RPMI7951 (cell line): ENCODE measurements at regions not wholly inside any gene's neighbourhood (a gene's known extent, or its start where the extent isn't known, plus 50 kb on each side); places are given as distances from the start of the nearest gene placed in this dataset.
A peak's percentile ranks its signal among the peaks of the same experiment; 100 is the strongest.
"Not testable (repeated sequence)": the region's sequence is repeated elsewhere in the genome, so short reads cannot be mapped to it uniquely, and the experiment has no call there.

Source experiments
- DNase-seq: peaks from one replicate; pipeline ENCODE4 v3.0.0-alpha.2; 2012; ENCODE audit warnings: low read depth

- no peak for DNase-seq
Measured at GRCh38 chr9:744790-745484, 96.6 kb upstream of the DMRT1 start.

- no peak for DNase-seq
Measured at GRCh38 chr9:745761-746380, 95.6 kb upstream of the DMRT1 start.

GRCh38 chr9:746661-747434 is 94.6 kb upstream of the DMRT1 start:
- DNase-seq = no peak

GRCh38 chr9:747567-747966 is 93.9 kb upstream of the DMRT1 start:
- no peak for DNase-seq

- DNase-seq = no peak
Measured at GRCh38 chr9:748861-749497, 92.5 kb upstream of the DMRT1 start.

- peak; percentile 66 for DNase-seq
Measured at GRCh38 chr9:749716-750115, 91.8 kb upstream of the DMRT1 start.

- no peak for DNase-seq
Measured at GRCh38 chr9:750249-750967, 91.1 kb upstream of the DMRT1 start.

GRCh38 chr9:751137-752051 is 90.1 kb upstream of the DMRT1 start:
- DNase-seq = peak; percentile 78

- DNase-seq = peak; percentile 86
Measured at GRCh38 chr9:752201-752600, 89.3 kb upstream of the DMRT1 start.

- DNase-seq = peak; percentile 85
Measured at GRCh38 chr9:752681-753200, 88.8 kb upstream of the DMRT1 start.

GRCh38 chr9:753734-754133 is 87.8 kb upstream of the DMRT1 start:
- DNase-seq = not testable (repeated sequence)

GRCh38 chr9:754150-754931 is 87.2 kb upstream of the DMRT1 start:
- DNase-seq = no peak

- peak; percentile 99 for DNase-seq
Measured at GRCh38 chr9:755454-756381, 85.8 kb upstream of the DMRT1 start.

GRCh38 chr9:757246-757881 is 84.1 kb upstream of the DMRT1 start:
- DNase-seq = peak; percentile 66

- no peak for DNase-seq
Measured at GRCh38 chr9:758146-758545, 83.4 kb upstream of the DMRT1 start.

GRCh38 chr9:759541-759940 is 82.0 kb upstream of the DMRT1 start:
- no peak for DNase-seq

GRCh38 chr9:759983-760736 is 81.3 kb upstream of the DMRT1 start:
- DNase-seq = no peak
